NCI-H82 (cell line): ENCODE measurements at regions not wholly inside any gene's neighbourhood (a gene's known extent, or its start where the extent isn't known, plus 50 kb on each side); places are given as distances from the start of the nearest gene placed in this dataset.

Source experiments
- DNase-seq: peaks from one replicate; lab custom pipeline; 2025; lab: John Stamatoyannopoulos, UW

DNA sequence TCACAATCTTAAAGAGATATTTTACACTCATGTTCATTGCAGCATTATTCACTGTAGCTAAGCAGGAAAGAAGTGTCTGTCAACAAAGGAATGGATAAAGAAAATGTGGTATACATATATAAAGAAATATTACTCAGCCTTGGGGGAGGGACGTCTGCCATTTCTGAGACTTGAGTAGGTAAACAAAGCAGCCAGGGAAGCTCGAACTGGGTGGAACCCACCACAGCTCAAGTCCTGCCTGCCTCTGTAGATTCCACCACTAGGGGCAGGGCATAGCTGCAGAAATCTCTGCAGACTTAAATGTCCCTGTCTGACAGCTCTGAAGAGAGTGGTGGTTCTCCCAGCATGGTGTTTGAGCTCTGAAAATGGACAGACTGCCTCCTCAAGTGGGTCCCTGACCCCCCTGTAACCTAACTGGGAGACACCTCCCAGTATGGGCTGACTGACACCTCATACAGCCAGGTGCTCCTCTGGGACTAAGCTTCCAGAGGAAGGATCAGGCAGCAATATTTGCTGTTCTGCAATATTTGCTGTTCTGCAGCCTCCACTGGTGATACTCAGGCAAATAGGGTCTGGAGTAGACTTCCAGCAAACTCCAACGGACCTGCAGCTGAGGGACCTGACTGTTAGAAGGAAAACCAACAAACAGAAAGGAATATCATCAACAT is 183.3 kb upstream of the SSTR4 start:
- DNase-seq: peak; percentile 35

DNA sequence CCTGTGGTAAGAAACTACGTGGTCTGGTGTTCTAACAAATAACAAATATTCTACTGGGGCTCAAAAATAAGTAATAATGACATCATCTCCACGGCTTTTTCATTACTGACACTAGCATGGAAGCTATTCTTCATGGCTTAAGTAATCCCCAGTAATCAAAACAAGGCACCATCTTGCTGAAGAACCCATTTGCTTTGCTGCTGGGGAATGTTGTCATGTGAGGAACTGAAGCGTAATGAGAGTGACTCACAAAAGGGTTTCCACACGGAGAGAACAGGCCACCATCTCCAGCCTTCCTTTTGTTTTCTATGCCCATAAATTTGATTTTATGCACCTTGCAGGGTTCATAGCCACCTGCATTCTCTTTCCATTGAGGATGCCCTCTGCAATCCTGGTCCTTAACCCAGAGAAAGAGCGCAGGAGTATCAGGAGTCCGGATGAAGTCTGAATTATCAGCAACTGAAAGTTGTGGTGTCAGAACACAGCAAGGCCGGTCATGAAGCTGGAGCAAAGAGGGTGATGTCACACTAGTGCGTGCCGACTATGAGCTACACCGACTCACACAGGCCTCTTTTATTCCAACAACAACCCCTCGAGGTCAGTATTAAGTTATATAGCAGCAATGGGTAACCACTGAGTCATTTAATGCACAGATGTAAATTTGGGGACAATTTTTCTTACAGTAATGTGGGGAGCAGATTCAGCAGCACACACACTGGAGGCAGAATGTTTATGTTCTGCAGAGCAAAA is 173.7 kb upstream of the SSTR4 start:
- DNase-seq: no peak

DNA sequence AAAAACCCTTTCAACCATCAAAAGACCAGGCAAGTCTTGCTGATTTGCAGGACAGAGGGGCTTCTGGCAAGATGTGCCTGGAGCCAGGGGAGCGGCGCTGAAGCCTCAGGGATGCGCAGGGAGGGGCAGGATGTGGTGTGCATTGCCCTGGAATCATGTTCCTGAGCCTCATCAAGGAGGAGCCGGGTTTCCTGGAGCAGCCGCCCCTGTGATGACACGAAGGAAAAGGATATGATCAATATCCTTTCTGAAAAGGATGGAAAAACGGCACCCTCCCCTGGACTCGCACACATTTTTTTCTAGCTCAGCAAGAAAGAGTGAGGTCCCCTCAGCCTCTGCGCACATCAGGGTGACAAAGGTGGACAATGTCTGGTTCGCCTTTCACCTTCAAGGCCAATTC is 173.1 kb upstream of the SSTR4 start:
- no peak for DNase-seq

DNA sequence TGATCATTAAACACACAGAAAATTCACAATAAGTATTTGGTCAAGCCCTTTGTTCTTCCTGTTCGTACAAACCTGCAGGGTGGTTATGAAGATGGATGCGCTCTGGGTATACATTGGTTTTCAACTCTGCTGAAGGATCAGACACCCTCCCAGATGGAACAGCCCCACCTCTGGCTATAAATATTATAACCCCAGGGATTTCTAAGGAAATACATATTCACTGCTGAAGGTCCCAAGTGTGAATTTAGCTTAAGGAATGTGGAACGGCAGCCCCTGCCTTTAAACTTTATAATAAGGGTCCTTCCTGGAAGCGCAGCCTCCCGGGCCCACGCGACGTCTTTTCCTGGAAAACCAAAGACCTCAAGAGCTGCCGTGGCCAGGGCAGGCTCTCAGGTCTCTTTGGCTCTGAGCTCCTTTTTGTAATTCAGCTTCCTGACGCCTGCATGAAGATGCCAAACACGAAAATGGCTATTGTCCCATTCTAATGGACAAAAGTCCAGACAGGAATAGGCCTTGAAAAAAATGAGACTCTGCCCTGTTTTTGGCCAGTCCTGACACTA is 172.4 kb upstream of the SSTR4 start:
- no peak for DNase-seq

DNA sequence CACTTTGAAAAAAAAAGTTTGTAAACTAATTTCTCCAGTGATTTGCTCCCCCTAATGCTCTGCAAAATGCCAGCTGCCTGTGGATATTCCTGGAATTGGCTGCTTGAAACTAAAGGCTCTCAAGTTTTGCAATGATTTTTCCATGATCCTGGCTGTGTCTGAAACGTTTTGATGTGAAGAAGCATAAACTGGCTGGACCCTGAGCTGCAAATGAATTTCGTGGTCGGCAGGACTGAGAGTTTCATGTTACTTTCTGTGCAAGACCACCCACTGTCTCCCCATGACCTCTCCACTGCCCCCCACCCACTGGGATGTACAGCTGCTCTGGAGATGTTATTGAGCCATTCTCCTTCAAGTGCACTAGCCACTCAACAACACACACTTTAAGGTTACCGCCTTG is 171.3 kb upstream of the SSTR4 start:
- DNase-seq: no peak

DNA sequence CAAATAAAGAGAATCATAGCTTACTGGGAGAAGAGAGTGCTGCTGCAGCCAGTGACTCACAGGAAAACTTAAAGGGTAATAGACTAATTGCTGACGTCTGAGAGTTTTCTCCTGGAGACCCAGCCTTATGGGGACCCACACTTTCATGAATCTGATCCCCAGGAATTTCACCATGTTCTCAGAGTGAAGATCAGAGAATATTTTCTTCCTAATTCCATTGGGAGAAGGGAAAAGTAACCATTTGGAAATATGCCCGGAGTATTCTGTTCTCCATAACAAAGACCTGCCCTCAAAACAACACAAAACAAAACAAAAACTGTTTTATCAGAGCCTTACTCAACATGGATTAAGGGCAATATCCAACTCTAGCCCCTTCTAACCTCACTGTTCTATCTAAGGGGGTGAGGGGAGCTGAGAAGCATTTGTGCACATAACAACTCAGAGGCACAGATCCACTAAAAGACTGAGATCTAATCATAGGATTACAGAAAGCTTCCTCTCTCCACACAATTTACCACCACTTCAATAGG is 168.2 kb upstream of the SSTR4 start:
- no peak for DNase-seq

DNA sequence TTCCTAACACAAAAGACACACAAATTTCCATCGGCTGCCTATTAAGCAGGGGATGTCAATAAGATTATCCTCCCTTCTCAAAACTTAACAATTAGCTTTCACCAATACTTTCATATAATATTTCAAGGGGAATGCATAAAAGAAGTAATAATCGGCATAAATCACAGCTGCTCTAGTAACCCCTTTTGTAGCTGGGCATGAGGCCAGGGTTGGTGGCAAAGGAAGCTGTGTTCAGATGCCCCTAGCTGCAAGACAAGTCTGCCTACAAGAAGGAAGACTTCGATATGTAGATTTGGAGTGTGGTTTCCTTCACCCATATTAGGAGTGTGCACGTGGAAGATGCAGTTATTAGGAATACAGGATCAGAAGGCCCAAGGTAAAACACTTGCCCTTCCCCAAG is 156.9 kb upstream of the SSTR4 start:
- no peak for DNase-seq

DNA sequence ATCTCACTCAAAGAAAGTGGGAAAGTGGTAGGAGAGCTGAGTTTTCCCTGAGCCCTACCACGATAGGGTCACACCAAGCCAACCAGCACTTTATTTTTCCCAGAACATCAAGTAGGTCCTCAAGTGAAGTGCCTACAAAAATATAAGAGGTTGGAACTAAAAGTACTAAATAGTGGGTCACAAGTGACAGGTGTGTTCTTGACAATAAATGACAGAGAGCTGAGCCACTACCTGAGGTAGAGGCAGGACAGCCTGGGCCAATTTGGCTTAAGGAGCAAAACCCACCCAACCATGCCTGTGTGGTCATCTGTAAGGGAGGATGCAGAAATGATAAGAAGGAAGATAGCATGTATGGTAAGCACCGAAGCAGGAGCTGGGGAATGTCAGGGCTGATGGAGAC is 154.8 kb upstream of the SSTR4 start:
- no peak for DNase-seq

DNA sequence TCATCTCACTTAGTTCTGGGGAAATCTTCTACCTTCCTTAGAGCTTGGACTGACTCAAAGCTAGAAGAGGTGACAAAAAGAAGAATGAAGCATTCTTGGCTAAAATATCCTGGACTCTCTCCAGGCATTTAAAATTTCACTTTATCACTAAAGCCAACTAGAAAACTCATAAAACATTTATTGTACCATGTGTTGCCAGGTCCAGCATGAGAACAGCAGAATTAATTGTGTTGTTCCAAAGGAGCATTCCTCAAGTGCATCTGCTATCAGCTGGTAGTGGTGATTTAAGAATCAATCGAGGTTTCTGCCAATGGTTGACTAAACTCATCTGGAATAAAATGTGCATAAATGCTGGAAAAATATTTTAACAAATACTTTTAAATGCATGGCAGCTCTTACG is 147.3 kb upstream of the SSTR4 start:
- DNase-seq: no peak

DNA sequence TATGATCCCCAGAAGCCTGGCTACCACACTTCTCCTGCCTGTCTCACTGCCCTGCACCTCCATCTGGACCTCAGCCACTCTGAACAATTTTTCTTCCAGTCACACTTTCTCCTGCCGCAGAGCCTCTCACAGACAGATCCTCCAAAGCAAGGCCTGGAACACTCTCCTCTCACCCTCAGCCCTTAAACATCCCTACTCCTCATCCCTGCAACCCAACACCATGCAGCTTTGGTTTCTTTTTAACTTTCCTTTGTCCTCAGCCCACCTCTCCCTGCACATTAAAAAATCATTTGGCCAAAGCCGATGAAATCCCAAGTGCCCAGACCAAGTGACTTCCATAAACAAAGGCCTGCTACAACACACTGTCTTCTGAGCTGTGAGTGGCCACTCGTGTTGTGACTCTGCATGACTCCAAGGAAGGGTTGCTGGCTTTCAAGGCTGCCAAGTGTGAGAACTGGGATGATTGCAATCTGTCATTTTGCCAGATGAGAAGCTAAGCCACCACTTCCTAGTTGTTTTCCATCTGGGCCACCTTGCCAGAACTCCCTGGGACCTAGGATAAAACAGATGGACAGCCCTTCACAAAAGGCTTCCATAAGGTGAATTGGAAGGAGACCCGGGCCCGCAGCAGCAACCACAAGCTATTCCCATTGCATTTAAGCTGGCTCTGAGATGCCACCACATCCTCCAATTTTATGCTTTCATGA is 144.4 kb upstream of the SSTR4 start:
- no peak for DNase-seq

DNA sequence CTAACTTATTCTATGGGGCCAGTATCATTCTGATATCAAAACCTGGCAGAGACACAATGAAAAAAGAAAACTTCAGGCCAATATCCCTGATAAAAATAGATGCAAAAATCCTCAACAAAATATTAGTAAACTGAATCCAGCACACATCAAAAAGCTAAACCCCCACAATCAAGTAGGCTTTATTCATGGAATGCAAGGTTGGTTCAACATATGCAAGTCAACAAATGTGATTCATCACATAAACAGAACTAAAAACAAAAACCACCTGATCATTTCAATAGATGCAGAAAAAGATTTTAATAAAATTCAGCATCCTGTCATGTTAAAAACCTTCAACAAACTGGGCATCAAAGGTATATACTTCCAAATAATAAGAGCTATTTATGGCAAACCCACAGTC is 133.9 kb upstream of the SSTR4 start:
- DNase-seq: no peak

DNA sequence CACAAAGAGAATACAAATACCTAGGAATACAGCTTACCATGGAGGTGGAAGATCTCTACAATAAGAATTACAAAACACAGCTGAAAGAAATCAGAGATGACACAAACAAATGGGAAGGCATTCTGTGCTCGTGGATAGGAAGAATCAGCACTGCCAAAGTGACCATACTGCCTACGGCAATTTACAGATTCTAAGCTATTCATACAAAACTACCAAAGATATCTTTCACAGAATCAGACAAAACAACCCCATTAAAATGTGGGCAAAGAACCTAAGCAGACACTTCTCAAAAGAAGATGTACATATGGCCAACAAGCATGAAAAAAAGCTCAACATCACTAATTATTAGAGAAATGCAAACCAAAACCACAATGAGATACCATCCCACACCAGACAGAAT is 133.2 kb upstream of the SSTR4 start:
- no peak for DNase-seq

DNA sequence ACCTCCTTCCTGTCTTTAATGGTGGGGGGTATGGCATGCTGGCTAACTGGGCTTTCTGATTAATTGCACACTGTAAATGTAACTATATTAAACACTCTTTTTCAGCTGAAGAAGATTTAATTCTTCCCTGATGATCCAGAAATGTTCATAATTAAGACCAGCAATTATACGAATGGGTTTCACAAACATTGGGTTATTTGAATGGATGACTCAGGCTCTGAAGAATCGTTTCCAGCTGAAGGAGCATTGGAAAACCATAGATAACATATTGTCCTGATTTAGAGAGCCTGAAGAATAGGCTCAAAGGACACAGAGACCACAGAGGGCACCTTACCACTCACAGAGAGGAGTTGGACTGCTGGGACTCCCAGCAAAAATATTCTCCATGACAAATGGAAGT is 130.7 kb upstream of the SSTR4 start:
- DNase-seq: no peak

DNA sequence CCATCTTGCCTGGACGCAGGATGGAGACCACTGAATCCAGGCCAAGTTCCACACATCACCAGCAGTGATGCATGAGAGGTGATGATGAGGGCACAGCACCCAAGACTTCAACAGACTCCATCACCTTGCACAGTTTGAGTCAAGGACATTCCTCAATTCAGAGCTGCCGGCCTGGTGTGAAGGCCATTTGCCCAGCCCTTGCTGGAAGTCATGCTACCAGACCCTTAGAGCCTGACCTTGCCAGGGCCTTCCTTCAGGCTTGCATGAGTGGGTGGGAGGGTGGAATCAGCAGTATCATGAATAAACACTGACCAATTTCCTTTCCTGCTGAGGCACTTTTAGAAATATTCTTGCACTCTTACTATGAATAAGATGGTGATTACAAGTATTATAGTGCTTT is 130.2 kb upstream of the SSTR4 start:
- DNase-seq: no peak

DNA sequence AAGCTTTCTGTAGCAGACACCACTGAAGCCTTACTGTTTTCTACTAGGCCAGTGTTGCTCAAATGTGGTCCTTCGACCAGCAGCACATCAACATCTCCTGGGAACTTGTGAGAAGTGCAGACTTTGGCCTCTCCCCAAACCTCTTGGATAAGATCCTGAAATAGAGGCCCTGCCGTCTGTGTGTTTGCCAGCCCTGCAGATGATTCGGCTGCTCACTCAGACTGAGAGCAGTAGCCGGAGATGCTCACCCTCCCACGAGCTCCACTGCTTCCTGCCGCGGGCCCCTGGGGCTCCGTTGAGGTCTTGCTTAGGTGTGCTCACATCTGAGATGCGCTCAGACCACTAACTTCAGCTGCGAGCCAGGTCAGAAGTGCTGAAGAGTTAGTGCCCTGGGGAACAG is 129.5 kb upstream of the SSTR4 start:
- no peak for DNase-seq

DNA sequence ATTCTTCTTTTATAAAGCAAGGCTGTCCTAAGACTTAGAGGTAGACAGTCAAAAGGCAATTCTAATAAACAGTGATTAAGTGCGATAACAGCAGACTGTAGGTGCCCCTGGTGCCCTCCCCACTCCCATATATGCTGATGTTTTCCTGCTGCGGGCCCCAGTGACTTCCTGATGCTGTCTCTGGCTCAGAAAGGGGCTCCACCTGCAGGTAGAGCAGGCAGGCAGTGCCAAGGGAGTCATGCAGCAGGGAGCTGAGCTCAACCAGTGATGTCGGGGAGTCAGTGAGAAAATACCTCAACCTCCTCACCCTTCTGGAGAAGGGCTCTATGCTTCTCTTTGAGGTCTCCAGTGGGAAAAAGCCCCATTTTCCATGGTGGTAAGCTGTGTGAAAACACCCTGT is 126.7 kb upstream of the SSTR4 start:
- DNase-seq: no peak

DNA sequence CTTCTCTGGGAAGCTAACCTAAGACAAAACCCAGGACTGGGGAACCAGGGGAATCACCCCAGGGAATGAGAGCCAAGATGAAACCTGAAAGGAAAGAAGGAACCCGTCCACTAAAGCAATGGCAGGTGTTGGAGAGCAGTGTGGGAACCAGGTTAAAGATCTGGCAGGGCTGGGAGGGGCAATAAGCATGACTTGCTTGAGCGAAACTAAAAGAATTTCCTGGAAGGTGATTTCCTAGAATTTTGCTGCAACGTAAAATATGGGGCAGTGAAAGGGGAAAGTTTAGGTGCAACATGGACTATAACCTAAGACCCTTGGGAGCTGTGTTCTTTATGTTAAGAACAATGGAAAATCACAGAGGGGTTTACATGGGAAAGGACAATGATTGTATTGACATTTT is 126.2 kb upstream of the SSTR4 start:
- no peak for DNase-seq

DNA sequence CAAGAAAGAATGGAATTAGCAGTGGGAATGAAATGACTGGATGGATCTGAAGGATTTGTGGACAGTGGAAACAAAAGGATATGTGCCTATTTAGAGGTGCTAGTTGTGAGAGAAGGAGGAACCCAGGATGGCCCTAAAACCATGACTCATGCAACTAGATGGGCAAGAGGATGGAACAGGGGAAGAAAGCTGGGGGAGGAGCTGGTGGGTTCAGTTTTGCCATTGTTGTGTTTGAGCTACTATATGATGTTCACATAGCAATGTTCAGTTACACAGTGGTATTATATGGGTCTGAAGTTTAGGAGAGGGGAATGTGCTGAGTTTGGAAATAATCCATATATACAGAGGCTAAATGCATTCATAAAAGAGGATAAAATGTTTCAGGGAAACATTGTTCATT is 125.7 kb upstream of the SSTR4 start:
- DNase-seq: no peak

DNA sequence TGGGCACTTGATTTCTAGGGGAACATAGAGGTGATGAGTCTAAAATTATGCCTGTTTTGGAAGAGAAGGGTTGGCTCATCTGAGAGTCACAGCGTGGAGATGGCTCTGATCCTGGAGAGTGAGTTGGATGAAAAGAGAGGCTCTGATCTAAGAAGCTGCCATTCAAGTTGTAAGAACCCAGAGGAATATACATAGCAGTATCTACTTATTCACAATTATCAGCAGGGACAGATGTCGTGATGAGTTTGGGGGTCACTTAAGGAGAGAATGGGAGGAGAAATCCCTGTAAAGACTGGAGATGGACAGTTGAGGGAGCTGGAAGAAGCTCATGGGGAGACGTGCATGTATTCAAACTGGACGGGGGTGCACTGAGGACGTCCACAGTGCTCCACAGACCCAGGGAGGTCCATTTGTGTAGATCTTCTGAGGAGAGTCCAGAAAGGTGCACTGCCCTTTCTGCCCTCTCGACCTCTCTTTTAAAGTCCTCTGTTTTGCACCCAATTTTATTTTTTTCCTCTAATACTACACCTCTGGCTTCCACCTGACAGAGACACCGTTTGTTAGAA is 124.7 kb upstream of the SSTR4 start:
- DNase-seq: no peak

DNA sequence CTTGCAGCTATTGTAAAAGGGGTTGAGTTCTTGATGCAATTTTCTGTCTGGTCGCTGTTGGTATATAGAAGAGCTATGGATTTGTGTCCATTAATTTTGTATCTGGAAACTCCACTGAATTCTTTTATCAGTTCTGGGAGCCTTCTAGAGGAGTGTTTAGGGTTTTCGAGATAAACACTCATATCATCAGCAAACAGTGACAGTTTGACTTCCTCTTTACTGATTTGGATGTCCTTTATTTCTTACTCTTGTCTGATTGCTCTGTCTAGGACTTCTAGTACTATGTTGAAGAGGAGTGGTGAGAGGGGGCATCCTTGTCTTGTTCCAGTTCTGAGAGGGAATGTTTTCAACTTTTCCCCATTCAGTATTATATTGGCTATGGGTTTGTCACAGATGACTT is 120.8 kb upstream of the SSTR4 start:
- DNase-seq: no peak

DNA sequence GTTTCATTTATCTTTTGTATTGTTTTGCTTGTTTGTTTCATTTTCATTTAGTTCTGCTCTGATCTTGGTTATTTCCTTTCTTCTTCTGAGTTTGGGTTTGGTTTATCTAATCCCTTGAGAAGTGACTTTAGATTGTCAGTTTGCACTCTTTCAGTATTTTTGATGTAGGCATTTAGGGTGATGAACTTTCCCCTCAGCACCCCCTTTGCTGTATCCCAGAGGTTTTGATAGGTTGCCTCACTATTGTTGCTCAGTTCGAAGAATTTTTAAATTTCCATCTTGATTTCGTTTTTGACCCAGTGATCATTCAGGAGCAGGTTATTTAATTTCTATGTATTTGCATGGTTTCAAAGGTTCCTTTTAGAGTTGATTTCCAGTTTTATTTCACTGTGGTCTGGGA is 119.6 kb upstream of the SSTR4 start:
- DNase-seq: no peak

DNA sequence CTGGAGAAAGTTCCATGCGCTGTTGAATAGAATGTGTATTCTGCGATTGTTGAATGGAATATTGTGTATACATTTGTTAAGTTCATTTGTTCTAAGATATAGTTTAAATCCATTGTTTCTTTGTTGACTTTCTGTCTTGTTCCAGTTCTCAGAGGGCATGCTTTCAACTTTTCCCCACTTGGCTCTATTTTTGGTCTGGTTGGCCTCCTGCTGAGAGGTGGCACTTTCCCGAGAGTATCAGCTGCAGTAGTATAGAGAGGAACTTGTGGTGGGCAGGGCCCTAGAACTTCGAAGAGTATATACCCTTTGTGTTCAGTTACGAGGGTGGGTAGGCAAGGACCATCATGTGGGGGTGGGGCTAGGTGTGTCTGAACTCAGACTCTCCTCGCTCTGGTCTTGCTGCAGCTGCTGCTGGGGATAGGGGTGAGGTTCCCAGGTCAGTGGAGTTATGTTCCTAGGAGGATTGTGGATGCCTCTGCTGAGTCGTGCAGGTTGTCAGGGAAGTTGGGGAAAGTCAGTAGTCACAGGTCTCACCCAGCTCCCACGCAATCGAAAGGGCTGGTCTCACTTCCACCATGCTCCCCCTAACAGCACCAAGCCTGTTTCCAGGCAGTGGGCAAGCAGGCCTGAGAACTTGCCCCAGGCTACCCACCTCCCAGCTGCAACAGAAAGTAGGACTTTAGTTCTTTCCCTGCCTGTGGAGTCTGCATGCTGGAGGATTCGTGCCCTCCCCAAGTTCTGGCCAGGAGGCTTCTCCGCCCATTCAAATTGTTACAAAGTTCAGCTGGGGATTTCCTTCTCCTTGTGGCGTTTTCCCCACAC is 118.9 kb upstream of the SSTR4 start:
- no peak for DNase-seq
